CD4-positive, alpha-beta T cell treated with Interferon gamma for 1 hour (primary cell): ENCODE measurements at regions not wholly inside any gene's neighbourhood (a gene's known extent, or its start where the extent isn't known, plus 50 kb on each side); places are given as distances from the start of the nearest gene placed in this dataset.
"Not testable (repeated sequence)": the region's sequence is repeated elsewhere in the genome, so short reads cannot be mapped to it uniquely, and the experiment has no call there.

Experiments
- DNase-seq: peaks from one replicate; pipeline ENCODE4 v3.0.0-alpha.2; 2020

DNA sequence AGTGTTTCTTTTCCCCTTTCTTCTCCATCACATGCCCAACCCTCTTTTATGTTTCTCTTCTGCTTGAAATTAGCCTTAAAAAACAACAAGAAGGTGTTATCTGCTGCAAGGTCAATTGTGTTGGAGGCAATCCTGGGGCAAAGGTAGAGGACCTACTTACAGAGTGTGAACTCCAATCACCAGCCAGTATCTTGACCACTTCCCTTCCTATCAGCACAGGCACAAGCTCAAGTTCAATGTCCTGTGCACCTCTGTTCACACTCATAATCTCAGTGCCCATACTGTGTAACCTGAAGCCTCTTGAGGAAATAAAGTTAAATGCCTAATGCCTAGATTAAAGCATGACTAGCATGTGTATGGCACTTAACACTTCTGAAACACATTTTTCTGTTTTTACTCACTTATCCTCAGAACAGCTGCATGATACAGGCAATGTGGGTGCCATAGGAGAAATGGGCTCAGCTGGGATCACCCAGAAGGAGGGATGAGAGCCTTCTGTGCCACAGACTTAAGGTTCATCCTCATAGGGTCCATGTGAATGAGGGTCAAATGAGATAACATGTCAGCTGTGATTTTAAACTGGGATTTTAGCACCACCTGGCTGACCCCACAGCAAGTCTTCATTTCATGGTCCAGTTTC is 701.5 kb downstream of the BCL11A start:
- DNase-seq, result no peak

DNA sequence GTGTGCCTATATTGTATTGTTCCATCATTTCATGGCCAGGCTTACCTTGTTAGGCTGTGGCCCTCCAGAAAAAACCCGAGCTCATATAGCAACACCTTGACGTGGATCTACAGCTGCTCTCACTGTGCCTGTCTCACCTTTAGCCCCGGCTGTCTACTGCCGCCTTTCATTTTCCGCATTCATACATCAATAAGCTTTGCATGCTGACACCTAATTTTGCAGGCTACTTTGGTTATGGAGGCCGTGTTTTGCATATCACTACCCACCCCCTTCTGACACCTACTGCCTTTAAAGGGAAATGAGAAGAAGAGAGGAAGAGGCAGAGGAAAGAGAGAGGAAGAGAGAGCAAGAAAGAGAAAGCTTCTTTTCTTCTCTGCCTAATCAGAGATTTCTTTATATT is 702.9 kb downstream of the BCL11A start:
- no peak for DNase-seq

DNA sequence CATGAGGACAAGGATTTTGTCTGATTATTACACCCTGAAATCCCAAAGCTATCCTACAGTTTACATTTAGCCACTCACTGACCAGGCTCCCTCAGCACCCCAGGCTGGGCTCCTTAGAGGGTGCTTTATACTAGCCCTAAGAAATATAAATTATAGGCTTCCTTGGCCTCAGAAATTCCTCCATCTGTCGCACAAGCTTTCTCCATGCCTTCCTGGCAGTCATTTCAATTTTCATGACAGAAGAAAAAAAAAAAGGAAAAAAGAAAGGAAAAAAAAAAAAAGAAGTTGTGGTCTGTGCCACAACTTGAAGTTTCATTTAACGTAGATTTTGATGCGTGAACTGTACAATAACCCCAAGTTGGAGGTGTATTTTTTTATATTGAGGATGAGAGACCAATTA is 719.5 kb downstream of the BCL11A start:
- no peak for DNase-seq

DNA sequence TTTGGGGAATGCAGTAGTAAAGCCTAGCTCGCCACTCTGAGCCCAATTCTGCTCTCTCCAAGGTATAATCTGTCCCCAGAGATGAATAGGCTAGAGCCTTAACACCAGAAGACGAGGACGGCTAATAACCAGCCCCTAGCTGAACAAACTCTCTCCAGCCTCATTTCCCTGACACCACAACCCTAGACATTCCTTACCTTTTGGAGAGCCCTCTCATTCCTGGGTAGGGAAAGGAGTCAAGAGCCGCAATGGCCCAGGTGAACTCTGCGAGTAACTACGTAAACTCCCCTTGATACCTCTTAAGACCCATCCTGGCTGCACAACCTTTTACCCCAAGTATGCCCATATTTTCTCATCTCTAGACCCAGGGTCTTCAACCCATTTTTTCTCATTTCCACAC is 722.9 kb downstream of the BCL11A start:
- DNase-seq, result no peak

DNA sequence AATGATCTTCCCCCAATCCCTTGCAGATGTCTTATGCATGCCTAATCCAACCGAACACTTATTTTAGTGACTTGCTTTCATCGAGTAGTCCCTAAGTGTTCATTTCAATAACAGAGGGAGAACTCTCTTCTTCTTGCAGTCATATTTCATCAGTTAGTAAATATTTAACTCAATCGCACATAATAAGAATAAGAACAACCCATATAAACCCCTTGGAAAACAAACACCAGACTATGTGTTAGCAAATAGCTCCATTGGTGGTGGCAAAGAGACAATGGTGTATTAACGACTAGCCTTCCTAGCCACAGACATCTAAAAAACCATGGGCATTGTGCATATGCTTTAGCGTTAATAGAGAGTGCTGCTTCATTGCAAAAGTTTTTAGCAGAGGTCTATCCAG is 725.8 kb downstream of the BCL11A start:
- DNase-seq, result no peak

DNA sequence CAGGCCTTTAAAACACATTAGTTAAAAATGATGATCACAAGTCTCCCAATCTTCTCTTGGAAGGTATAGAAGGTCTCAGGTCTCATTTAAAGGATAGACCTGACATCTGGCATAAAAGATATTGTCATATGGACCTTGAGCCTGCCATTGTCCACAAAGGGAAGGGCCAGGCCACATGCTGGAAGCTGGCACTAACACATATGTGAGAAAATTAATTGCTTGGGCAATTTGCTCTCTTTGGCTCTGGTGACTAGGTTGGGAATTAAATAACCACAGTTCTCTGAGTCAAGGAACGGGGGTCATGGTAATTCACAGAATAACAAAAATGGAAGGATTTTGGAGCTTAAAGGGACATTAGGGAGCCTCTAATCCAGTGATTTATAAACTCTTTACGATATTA is 727.3 kb downstream of the BCL11A start:
- no peak for DNase-seq

DNA sequence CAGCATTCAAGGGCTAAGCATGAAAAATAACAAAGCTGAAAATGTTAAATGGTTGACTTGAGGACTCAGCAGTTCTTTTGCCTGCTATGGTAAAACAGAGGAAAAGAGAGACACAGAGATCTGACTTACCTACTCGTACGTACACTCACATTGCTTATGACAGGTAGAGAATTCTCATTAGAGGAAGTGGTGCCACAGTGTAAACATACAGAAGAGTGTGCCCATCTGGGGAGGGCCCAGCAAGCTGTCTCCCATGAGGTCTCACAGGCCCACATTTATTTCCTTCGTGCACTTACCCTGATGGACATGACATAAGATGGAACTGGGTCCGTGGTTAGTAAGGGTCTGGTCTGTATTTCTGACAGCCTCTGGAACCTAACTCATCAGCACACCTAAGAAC is 729.1 kb downstream of the BCL11A start:
- DNase-seq, result no peak

DNA sequence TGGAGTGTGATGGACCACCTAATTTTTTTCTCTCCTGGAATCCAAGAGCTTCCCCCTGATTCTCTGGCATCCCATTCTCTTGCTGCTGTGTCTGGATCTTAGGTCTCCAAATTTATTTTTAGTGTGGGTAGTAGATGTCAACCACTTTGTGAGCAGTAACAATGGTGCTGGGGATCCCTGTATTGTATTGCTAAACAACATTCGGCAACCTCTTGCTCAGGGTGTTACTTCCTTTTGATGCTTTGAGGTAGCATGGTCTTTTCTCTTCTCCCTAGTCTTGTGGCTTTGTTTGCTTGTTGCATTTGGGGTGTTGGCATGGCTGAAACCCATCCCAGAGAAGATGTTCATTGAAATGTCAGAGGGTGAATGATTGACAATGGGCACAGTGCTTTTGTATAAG is 737.4 kb downstream of the BCL11A start:
- no peak for DNase-seq

DNA sequence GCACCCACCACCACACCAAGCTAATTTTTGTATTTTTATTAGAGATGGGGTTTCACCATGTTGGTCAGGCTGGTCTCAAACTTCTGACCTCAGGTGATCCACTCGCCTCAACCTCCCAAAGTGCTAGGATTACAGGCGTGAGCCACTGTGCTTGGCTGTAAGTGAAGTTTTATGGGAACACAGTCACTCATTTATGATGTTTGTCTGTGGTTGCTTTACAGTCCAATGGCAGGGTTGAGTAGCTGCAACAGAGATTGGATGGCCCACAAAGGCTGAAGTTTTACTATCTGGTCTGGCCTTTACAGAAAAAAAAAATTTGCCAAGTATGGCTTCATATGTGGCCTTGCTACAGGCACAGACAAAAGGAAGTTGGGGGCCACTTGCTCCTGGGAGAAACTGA is 743.2 kb downstream of the BCL11A start:
- not testable (repeated sequence) for DNase-seq

DNA sequence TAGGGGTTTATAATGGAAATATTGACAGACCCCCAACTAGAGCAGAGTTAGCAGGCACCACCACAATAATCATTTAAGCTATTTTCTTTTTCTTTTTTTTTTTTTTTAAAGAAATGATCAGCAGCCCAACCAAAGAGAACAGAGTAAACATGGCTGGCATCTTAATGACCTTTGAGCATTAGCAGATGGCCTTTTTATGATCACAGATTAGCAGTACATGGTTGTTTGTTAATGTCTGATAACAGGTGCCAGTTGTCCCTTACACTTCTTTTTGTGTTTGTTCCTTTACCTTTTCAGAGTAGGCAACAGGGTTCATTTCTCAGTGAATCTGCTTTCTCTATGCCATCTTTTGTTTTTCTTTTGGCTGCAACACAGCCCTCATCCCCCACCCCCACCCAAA is 747.0 kb downstream of the BCL11A start:
- no peak for DNase-seq

DNA sequence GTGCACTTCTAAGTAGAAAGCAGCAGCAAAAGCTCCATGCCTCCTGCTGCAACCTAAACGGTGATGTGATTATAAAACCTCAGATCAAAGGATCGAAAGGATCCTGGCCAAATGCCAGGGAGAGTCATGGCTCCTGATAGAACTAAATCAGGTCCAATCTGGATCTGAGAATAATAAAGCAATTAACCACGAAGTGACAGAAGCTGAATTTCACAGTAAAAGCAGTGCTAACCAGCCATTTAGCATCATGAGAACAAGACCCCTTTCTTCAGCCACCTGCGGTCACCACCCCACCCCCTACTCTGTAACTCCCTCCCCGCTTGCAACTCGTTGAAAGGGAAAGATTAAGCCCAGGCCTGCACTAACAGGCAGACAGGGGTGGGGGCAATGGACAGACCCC is 748.7 kb downstream of the BCL11A start:
- no peak for DNase-seq

DNA sequence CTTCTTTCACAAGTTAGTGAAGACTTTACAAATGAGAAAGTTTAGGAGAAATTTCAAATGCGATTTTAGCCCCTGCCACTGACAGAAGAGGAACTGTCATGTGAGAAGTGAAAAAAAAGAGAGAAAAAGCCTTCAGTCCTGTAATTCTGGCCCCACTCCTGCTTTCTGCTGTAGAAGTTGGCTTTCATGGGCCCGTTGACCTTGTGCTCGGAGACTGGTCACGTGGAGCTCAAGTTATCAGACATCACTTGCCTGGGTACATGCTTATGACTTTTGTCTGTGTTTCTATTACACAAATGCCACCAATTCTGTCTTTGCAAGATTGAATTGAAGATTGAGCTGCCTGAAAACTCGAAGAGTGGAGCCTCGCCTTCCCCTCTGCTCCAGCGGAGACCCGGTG is 749.9 kb downstream of the BCL11A start:
- no peak for DNase-seq

DNA sequence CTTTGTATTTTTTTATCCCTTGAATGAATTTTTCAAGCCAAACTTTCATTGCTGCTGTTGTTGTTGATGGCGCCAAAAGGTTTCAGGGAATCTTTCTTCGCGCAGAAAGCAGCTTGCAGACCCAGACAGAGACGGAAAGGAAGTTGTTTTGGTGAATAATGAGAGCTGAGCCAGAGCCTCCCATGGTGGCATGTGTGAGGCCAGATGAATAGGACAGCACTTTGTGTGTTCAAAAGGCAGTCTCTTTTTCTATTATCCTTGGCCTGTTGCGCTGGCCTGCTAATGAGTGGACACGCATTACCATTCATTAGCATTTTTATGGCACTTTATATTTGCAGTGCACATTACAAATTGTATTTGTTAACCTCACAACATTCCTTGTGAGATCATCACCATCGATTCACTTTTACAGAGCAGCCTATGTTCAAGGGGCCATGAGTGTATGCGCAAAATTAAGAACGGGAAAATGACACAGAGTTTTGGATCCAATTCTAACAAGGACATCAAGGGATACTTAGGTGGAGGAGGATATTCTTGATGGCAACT is 754.7 kb downstream of the BCL11A start:
- no peak for DNase-seq

DNA sequence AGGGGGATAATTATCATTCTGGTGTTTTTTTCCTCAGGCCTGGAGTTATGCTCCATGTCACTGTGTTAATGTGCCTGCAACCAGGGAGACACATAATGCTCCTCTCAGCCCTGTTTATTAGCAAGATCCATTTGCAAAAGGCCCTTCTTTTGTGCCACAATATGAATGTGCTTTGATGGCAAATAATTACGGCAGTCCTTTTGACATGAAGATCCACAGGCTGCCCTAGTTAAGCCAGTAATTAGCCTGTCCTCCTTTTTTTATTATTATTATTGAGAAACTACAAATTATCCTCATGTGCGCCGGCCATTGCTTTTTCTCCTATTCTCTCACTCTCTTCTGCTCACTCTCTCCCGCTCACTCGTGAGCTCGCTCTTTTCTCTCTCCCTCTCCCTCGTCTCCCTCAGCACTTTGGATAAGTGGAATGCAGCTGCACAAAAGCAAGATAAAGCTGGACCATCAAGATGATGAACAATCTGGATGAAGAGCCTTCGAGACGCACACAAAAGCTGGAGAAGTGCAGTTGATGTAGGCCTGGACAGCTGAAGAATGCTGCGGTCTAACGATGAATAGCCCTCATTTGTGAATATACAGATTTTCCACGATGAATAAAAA is 762.3 kb downstream of the BCL11A start:
- no peak for DNase-seq

DNA sequence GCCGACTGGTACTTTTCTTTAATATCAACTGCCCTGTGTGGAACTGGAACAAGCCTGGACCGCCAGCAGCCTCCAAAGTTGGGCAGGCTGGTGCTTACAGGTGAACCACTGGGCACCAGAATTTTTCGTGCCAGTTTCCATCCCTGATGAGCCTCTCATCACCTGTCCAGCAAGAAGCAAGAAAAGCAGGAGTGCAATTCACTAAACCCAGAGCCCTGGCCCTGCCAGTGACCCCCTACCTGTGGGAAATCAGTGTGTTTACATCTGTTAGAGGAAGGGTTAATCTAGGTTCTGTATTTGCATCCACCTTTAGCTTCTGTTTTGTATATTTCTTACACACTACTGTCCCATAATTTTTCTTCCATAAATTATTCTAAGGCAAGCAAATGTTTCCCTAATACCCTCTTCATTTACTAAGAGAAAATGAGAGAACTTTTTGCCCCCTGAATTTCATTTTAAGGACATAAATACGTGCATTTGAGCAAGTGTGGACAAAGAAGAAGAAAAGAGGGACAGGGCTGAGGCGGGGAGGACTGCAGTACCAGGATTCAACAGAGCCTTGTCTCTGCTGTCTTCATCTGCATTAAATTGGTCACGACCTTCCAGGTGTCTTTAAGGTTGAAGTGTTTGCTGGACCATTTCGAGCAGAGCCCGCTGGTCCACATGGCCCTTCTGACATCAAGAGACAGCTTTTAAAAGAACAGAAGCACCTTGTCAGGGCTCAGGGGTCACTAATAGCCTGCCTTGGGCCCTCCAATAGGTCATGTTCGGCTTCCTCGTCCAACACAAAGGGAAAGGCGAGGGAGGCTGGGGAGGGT is 763.1 kb downstream of the BCL11A start:
- DNase-seq, result no peak

DNA sequence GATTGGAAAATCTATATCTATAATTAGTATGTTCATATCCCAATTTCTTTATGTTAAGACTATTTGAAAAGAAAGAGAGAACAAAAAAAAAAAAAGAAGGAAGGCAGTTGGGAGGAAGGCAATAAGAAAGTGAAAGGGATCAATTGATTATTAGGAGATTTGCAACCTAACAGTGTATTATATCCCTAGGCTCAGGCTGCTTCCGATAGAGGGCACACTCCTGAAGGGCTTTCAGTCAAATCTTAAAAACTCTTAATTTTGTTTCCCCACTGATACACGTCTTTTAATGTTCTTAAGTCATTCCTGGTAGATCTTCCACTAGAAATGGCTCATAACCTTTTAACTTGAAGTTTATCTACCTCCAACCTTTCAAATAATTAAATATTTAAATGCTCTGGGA is 763.9 kb downstream of the BCL11A start:
- no peak for DNase-seq

DNA sequence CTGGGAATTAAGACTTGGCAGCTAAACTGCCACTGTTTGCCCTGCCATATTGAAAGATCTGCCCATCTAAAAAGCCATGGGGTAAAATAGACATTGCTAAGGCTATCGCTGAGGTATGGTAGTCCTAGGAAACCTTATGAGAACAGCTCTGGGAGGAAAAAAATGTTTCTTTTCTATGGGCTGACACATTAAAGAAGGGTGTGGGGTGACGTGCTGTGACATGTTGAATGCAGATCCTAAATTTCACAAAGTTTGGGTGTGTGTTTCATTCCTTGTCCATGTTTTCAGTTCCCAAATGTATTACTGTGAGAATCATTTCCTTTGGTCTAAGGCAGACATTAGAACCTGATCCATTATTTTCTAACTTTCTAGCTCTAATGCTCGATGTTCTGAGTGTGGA is 766.4 kb downstream of the BCL11A start:
- no peak for DNase-seq

DNA sequence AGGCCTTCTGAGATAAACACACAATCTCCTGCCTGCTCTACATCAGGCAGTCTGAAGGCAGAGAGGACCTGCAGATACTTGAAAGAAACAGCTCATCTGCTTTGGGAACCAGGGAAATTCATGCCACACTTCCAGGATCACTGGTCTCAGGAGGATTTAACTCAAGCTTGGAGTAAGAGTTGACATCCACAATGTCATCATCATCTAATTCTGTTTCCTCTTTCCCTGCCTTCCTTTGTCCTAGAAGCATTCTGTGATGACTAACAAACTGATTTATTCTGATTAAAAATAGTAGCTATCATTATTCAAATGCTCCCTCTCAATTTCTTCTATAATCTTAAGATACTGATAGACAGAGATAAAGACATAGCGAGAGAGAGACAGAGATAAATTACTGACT is 766.8 kb downstream of the BCL11A start:
- DNase-seq, result no peak

DNA sequence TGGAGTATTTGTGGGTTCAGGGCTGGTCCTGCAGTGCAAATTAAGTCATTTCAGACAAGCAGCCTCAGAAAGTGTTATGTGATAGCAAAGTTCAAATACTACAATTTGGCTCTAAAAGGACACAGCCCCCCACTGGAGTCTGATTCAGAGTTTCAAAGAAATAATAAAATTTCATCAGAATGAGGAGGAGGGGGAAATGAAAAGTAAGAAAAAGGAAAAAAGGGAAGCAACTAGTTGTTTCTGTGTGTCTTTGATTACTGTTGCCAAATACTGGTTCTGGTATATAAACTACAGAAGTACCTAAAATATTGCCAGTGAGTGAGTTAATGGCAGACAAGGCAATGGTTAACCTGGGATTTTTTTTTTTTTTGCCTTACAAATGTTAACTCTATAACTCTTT is 773.9 kb downstream of the BCL11A start:
- no peak for DNase-seq

DNA sequence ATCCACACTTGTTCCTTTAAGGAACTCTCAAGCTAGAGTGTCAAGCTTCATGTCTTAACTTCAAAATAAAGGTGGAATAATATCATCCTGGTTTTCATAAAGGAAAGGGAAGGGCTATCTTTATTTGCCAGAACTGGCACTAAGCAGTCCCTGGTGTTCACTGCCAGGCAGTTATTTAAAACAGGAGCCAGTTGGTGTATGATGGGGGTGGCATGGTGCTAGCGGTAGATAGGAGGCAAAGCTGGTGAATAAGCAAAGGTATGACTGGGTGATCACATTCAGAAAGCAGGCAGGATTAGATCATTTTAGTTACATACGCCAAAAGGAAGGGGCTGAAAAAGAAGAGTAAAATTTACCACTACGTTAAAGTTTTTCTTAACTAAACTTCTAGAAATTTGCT is 776.3 kb downstream of the BCL11A start:
- no peak for DNase-seq

DNA sequence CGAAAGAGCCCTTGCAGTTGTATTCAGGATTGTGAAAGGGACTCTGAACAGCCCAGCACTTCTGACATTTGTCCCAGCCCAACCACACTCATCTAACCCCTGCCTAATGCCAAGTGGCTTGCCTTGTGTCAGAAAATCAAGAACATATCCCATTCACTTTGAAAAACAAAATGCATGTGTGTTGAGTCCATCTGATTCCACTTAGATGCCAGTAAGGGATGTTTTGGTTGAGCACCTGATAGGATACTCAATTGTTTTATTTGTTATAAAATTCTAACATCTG is 776.8 kb downstream of the BCL11A start:
- DNase-seq, result no peak

DNA sequence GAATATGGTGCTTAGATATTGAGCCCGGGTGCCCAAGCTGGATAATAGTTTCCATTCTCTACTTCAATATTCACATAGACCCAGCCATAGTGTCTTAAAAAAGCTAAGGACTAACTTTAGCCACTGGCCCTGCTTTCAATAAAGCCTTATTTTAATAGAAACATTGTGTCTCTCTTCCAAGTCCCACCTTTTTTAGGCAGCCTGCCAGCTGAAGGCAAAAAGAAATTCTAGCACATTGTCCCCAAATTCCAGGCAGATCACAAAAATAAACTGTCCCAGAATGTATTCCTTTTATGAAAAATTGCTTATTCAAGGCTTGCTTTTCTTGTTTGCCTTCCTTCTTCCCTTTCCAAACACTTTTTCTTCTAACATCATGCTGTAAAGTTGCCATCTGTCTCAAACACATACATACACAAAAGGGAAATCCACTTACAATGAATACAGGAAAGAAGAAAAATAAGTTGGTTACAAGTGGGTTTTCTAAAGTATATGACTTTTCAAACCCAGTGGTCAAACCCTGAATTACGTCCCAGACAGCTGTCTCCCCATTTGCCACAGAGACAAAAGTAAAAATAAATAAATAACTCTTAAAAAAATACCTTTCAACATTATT is 778.5 kb downstream of the BCL11A start:
- DNase-seq, result no peak

DNA sequence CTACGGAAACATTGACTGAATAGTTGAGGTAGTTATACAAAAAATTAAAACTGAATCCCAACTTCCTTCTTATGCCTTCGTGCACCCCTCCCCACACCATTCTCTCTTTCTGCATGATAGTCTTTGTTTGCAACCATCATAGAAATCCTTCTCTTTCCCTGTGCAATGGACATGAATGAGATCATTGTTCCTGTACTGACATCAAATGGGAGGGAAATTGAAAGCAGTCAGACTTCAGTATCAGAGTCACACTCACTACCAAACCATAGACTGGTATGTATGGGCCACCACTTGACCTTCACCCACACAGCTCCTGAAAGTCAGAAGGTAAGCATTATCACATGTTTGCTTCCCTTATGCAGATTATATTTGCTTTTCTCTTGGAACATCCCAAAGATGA is 782.8 kb downstream of the BCL11A start:
- DNase-seq, result no peak

DNA sequence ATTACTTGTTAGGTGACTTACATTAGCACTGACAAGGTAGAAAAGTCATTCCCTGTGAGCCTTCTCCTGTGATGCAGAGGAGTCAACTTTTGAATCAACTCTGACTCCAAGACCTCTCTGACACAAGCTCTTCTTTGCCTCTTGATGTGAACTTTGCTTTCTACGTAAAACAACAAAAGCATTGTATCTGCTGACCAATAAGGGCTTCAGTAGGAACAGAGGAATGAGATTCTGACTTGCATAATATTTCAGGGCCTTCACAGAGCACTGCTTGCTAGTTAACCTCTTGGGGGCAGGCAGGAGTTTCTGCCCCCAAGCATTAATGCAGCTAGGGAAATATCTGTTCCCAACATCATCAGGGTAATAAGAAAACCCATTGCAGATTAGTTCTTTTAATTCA is 791.5 kb downstream of the BCL11A start:
- no peak for DNase-seq
